ENCODE measurements at regions not wholly inside any gene's neighbourhood (a gene's known extent, or its start where the extent isn't known, plus 50 kb on each side); places are given as distances from the start of the nearest gene placed in this dataset.
"Not testable (repeated sequence)": the region's sequence is repeated elsewhere in the genome, so short reads cannot be mapped to it uniquely, and the experiment has no call there.

DNA sequence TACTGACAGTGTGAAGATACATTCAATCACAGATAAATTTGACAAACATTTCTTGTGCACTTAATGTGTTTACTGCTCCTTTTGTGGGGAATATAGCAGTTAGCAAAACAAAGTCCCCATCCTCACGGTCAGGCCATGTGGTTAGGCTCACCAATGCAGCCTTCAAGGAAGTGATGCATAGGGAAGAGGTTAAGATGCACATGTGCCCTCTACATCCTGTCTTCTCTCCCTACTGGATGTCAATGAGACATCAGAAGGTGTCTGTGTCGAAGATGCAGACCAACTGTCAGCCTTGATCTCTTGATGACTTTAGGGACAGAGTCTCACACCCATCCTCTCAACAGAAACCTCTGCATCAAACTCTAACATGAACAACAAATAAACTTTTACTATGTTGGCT, 78.7 kb downstream of the FH start:
- Histone ChIP-seq H3K4me2 (no peak overlapping the region), H4K20me1 (ENCODE audit: insufficient read depth) (no peaks in the 10 kb centered on the region), H3K27ac (no peak overlapping the region), H3K9ac (no peak overlapping the region), H3K4me3 (IDR thresholded peaks at IDR 0.05; ENCODE audit: insufficient read depth, low read depth, low read length) (no peak overlapping the region), H3K79me2 (ENCODE audit: insufficient read depth, low read depth) (no peaks in the 10 kb centered on the region), H3K36me3 (ENCODE audit: insufficient read depth) (no peaks in the 10 kb centered on the region), H3K4me1 (ENCODE audit: low read depth, poor library complexity, severe bottlenecking) (peaks cover 32% of the 10 kb centered on the region), H3K27me3 (ENCODE audit: insufficient read depth, low read depth) (no peaks in the 10 kb centered on the region), H2AFZ (ENCODE audit: low read depth) (no peak overlapping the region)
- TF ChIP-seq, protein P1, sequence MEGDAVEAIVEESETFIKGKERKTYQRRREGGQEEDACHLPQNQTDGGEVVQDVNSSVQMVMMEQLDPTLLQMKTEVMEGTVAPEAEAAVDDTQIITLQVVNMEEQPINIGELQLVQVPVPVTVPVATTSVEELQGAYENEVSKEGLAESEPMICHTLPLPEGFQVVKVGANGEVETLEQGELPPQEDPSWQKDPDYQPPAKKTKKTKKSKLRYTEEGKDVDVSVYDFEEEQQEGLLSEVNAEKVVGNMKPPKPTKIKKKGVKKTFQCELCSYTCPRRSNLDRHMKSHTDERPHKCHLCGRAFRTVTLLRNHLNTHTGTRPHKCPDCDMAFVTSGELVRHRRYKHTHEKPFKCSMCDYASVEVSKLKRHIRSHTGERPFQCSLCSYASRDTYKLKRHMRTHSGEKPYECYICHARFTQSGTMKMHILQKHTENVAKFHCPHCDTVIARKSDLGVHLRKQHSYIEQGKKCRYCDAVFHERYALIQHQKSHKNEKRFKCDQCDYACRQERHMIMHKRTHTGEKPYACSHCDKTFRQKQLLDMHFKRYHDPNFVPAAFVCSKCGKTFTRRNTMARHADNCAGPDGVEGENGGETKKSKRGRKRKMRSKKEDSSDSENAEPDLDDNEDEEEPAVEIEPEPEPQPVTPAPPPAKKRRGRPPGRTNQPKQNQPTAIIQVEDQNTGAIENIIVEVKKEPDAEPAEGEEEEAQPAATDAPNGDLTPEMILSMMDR (conservative IDR thresholded peaks at IDR 0.05; ENCODE audit: low read depth, low read length): no peak

DNA sequence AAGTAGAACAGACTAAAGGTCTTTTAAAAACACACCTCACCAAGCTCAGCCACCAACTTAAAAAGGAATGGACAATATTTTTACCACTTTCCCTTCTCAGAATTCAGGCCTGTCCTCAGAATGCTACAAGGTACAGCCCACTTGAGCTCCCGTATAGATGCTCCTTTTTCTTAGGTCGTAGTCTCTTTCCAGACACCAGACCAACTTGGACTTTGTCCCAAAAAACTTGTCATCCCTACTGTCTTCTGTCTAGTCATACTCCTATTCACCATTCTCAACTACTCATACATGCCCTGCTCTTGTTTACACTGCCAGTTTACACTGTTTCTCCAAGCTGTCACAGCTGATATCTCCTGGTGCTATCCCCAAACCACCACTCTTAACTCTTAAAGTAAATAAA, 80.9 kb downstream of the FH start:
- not testable (repeated sequence) for H3K27ac ChIP-seq; H3K4me1 ChIP-seq (ENCODE audit: low read depth, poor library complexity, severe bottlenecking); H3K9ac ChIP-seq; H3K79me2 ChIP-seq (ENCODE audit: insufficient read depth, low read depth); H3K27me3 ChIP-seq (ENCODE audit: insufficient read depth, low read depth); H4K20me1 ChIP-seq (ENCODE audit: insufficient read depth); H2AFZ ChIP-seq (ENCODE audit: low read depth); H3K4me3 ChIP-seq (IDR thresholded peaks at IDR 0.05; ENCODE audit: insufficient read depth, low read depth, low read length); H3K4me2 ChIP-seq; H3K36me3 ChIP-seq (ENCODE audit: insufficient read depth)

DNA sequence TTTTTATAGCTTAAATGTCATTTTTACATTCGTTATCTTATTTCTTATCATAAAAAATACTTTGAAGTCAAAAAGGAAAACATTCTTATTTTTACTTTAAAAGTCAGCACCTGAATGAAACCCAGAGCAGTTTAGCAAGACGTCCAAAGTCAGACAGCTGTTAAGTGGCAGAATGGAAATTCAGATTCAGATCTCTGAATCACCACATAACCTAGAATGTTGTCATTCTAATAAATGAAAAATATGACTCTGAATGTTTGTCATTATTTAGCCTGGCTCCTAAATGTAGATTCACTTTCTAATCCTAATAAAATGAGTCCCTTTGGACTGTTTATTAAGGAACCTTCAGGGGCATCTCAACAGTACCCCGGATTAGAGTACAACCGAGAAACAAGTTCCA, 75.2 kb upstream of the RGS7 start:
- no peaks in the 10 kb centered on the region for H3K4me1 ChIP-seq (ENCODE audit: low read depth, poor library complexity, severe bottlenecking)
- H4K20me1 ChIP-seq (ENCODE audit: insufficient read depth): no peaks in the 10 kb centered on the region
- H3K27me3 ChIP-seq (ENCODE audit: insufficient read depth, low read depth): no peaks in the 10 kb centered on the region
- H3K4me2 ChIP-seq: no peak overlapping the region
- TF ChIP-seq, protein P1 (conservative IDR thresholded peaks at IDR 0.05; ENCODE audit: low read depth, low read length): no peak
- no peak overlapping the region for H3K9ac ChIP-seq
- H3K79me2 ChIP-seq (ENCODE audit: insufficient read depth, low read depth): no peaks in the 10 kb centered on the region
- H2AFZ ChIP-seq (ENCODE audit: low read depth): no peak overlapping the region
- H3K4me3 ChIP-seq (IDR thresholded peaks at IDR 0.05; ENCODE audit: insufficient read depth, low read depth, low read length): no peak overlapping the region
- no peaks in the 10 kb centered on the region for H3K36me3 ChIP-seq (ENCODE audit: insufficient read depth)
- no peak overlapping the region for H3K27ac ChIP-seq

DNA sequence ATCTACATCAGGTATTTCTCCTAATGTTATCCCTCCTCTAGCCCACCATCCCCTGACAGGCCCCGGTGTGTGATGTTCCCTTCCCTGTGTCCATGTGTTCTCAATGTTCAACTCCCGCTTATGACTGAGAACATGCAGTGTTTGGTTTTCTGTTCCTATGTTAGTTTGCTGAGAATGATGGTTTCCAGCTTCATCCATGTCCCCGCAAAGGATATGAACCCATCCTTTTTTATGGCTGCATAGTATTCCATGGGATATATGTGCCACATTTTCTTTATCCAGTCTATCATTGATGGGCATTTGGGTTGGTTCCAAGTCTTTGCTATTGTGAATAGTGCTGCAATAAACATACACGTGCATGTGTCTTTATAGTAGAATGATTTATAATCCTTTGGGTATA, 68.1 kb upstream of the RGS7 start:
- not testable (repeated sequence) for H4K20me1 ChIP-seq (ENCODE audit: insufficient read depth); H3K79me2 ChIP-seq (ENCODE audit: insufficient read depth, low read depth); H3K27ac ChIP-seq; H3K27me3 ChIP-seq (ENCODE audit: insufficient read depth, low read depth); H3K9ac ChIP-seq; H3K4me3 ChIP-seq (IDR thresholded peaks at IDR 0.05; ENCODE audit: insufficient read depth, low read depth, low read length); H3K36me3 ChIP-seq (ENCODE audit: insufficient read depth); H3K4me2 ChIP-seq; H2AFZ ChIP-seq (ENCODE audit: low read depth); H3K4me1 ChIP-seq (ENCODE audit: low read depth, poor library complexity, severe bottlenecking)

DNA sequence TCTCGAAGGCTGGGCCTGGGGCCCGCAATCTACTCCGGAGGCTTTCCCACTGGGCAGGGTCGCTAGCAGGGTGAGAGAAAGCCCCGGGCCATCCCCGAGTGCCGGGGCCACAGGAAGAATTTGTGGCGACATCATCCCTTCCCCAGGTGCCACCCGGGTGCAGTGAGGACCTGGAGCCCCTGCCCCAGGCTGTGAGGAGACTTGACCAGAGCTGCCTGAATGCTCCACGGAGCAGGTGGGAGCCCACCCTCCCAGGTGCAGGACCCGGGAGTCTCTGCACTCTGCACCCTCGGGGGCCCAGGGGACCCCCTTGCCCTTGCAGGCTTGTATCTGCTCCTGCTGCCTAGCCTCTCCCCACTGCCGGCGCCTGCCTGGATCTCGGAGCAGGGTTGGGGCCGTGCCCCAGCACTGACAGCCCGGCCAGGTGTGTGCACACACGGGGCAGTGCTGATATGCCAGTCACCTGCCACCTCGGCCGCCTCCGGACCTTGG, 67.5 kb upstream of the RGS7 start:
- no peak overlapping the region for H3K9ac ChIP-seq
- no peaks in the 10 kb centered on the region for H4K20me1 ChIP-seq (ENCODE audit: insufficient read depth)

More for the DNA sequence above, 67.5 kb upstream of the RGS7 start:
- Histone ChIP-seq H2AFZ (ENCODE audit: low read depth) (no peak overlapping the region), H3K4me3 (IDR thresholded peaks at IDR 0.05; ENCODE audit: insufficient read depth, low read depth, low read length) (no peak overlapping the region), H3K27me3 (ENCODE audit: insufficient read depth, low read depth) (no peaks in the 10 kb centered on the region), H3K4me2 (no peak overlapping the region), H3K4me1 (ENCODE audit: low read depth, poor library complexity, severe bottlenecking) (no peaks in the 10 kb centered on the region), H3K79me2 (ENCODE audit: insufficient read depth, low read depth) (no peaks in the 10 kb centered on the region), H3K36me3 (ENCODE audit: insufficient read depth) (no peaks in the 10 kb centered on the region), H3K27ac (no peak overlapping the region)
- TF ChIP-seq, protein P1 (conservative IDR thresholded peaks at IDR 0.05; ENCODE audit: low read depth, low read length): no peak

Measured in KMS-11 (cell line).